Spleen (tissue), 7 donors: ENCODE measurements at regions not wholly inside any gene's neighbourhood (a gene's known extent, or its start where the extent isn't known, plus 50 kb on each side); places are given as distances from the start of the nearest gene placed in this dataset.

ENCODE experiments used
- CTCF ChIP-seq, 11 experiments: fragments of 200-600 bp in 7 of 11; fragments of 450-650 bp in 4 of 11; sonication (generic) in 4 of 11; IDR thresholded peaks in 8 of 11; conservative IDR thresholded peaks in 3 of 11; 1 replicate in 7 of 11; 2 replicates in 4 of 11; pipeline versions ENCODE4 v1.4.0 to v1.8.0; 2016 to 2021; ENCODE audit warnings: antibody characterized with exemption in 11 of 11, inconsistent platforms in 4 of 11, mild to moderate bottlenecking in 1 of 11
- POLR2A ChIP-seq, 3 donors: fragments of 450-650 bp; IDR thresholded peaks; one replicate each; pipeline ENCODE4 v1.5.1; 2017; ENCODE audit warnings: antibody characterized with exemption in 3 of 3, mild to moderate bottlenecking in 1 of 3
- POLR2AphosphoS5 ChIP-seq, 3 donors: sonication (generic); formaldehyde crosslinking; IDR thresholded peaks; one replicate each; pipeline ENCODE4 v1.5.1; 2017; ENCODE audit warnings: antibody characterized with exemption in 3 of 3
- donor health status: DM: no; HTN: no; CAD: no; lungs with moderate emphysema.
- donor health status: DM: no; HTN: no; CAD: no.
- donor health status: DM: no; HTN: no; CAD: no.

- TF ChIP-seq CTCF (IDR thresholded peaks at IDR 0.05 in 8 of 11, conservative IDR thresholded peaks at IDR 0.05 in 3 of 11) (no peak), POLR2A (IDR thresholded peaks at IDR 0.05) (no peak), POLR2AphosphoS5 (IDR thresholded peaks at IDR 0.05) (no peak)
Measured at GRCh38 chr11:134541355-134541754, 129.3 kb upstream of the B3GAT1 start.
